Stomach (tissue), 4 donors: ENCODE measurements at regions not wholly inside any gene's neighbourhood (a gene's known extent, or its start where the extent isn't known, plus 50 kb on each side); places are given as distances from the start of the nearest gene placed in this dataset.

Source experiments
- EP300 ChIP-seq: sonication (generic); formaldehyde crosslinking; IDR thresholded peaks from one replicate; pipeline ENCODE4 v1.6.1; 2017; ENCODE audit warnings: antibody characterized with exemption
- POLR2A ChIP-seq, 4 donors: fragments of 450-650 bp; IDR thresholded peaks; one replicate each; pipeline ENCODE4 v1.6.1; 2016; ENCODE audit warnings: antibody characterized with exemption in 4 of 4, control low read depth in 2 of 4, mild to moderate bottlenecking in 1 of 4, moderate library complexity in 1 of 4
- TF ChIP-seq, protein P1 (sequence below), 7 experiments: fragments of 450-650 bp in 4 of 7; fragments of 200-600 bp in 3 of 7; sonication (generic) in 3 of 7; IDR thresholded peaks; one replicate each; pipeline ENCODE4 v1.5.1; 2016 to 2019; ENCODE audit warnings: antibody characterized with exemption in 7 of 7, control low read depth in 2 of 7, mild to moderate bottlenecking in 1 of 7

- TF ChIP-seq EP300 (no peak), POLR2A (IDR thresholded peaks at IDR 0.05) (no peak)
- TF ChIP-seq, protein P1, sequence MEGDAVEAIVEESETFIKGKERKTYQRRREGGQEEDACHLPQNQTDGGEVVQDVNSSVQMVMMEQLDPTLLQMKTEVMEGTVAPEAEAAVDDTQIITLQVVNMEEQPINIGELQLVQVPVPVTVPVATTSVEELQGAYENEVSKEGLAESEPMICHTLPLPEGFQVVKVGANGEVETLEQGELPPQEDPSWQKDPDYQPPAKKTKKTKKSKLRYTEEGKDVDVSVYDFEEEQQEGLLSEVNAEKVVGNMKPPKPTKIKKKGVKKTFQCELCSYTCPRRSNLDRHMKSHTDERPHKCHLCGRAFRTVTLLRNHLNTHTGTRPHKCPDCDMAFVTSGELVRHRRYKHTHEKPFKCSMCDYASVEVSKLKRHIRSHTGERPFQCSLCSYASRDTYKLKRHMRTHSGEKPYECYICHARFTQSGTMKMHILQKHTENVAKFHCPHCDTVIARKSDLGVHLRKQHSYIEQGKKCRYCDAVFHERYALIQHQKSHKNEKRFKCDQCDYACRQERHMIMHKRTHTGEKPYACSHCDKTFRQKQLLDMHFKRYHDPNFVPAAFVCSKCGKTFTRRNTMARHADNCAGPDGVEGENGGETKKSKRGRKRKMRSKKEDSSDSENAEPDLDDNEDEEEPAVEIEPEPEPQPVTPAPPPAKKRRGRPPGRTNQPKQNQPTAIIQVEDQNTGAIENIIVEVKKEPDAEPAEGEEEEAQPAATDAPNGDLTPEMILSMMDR (IDR thresholded peaks at IDR 0.05) = no peak
Measured at GRCh38 chr2:83703598-83703997, 755.5 kb downstream of the SUCLG1 start.
